Heart left ventricle (tissue), 13 donors: ENCODE measurements at regions not wholly inside any gene's neighbourhood (a gene's known extent, or its start where the extent isn't known, plus 50 kb on each side); places are given as distances from the start of the nearest gene placed in this dataset.

ENCODE experiments used
- CTCF ChIP-seq, 12 donors: fragments of 200-600 bp; sonication (generic) in 4 of 12; IDR thresholded peaks; one replicate each; pipeline versions ENCODE4 v1.5.0 to v1.8.0; 2018 to 2022; ENCODE audit warnings: antibody characterized with exemption in 12 of 12, mild to moderate bottlenecking in 5 of 12
- POLR2A ChIP-seq, 2 donors: fragments of 450-650 bp; IDR thresholded peaks; one replicate each; pipeline ENCODE4 v1.6.1; 2017; ENCODE audit warnings: antibody characterized with exemption in 2 of 2, mild to moderate bottlenecking in 2 of 2, moderate library complexity in 2 of 2
- donor health status: ischemic (EF 13 %, LVEDD 7.1; RV severe dilation, severe dysfunction).
- donor health status: DM: no; HTN: yes; CAD: no.
- donor health status: DM: no; HTN: no; CAD: no.
- donor health status: ischemic (EF 25% LVEDD 6.9; RV normal size, moderate dysfunction).
- donor health status: ischemic (EF 25% LVEDD 5.7; RV mildly dilated, moderate dysfunction).
- donor health status: ischemic (EF 35%, LVEDD 5.7; RV mildly dilated, moderate dysfunction).
- donor health status: nonischemic (EF 11% LVEDD 7.7; RV severe dilation, severe dysfunction).
- donor health status: DM: yes; HTN: yes; CAD: no.
- donor health status: PGD.
- donor health status: ischemic (EF 29% LVEDD 5.4; RV normal size, mild dysfunction).
- donor health status: nonischemic (EF 23%, LVEDD 6.1; RV moderate dilation, normal function).

- TF ChIP-seq POLR2A (IDR thresholded peaks at IDR 0.05) (no peak), CTCF (IDR thresholded peaks at IDR 0.05) (no peak)
Measured at GRCh38 chr20:50385733-50386640, 124.2 kb upstream of the PTPN1 start.
